ENCODE measurements at regions not wholly inside any gene's neighbourhood (a gene's known extent, or its start where the extent isn't known, plus 50 kb on each side); places are given as distances from the start of the nearest gene placed in this dataset.
"Not testable (repeated sequence)": the region's sequence is repeated elsewhere in the genome, so short reads cannot be mapped to it uniquely, and the experiment has no call there.

DNA sequence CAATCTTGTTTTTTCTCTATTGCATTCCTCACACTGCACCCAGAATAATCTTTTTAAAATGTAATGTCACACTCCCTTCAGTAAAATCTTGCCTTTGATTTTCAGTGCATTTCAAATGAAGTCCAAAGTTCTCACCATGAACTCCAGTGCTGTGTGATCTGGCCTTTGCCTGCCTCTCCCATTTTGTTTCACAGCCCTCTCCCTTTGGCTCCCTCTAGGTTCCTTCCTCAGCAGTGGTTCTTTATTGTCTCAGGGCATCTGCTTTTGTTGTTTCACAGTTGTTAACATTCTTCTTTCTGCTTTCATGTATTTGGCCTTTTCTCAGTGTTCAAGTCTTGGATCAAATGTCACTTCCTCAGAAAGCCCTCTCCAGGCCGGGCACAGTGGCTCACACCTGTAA, 84.5 kb upstream of the AMN1 start:
- H3K36me3 ChIP-seq: no peaks in the 10 kb centered on the region
- no peak for DNase-seq (ENCODE audit: low spot score)
- H3K9me3 ChIP-seq: no peaks in the 10 kb centered on the region
- WGBS: 33% methylated on average over 1 of the region's 1 CpG
- no peaks in the 10 kb centered on the region for H3K27me3 ChIP-seq (replicated peaks; ENCODE audit: insufficient read depth)
- TF ChIP-seq POLR2AphosphoS5 (IDR thresholded peaks at IDR 0.05): no peak
- no peak overlapping the region for H3K27ac ChIP-seq
- no peaks in the 10 kb centered on the region for H3K4me1 ChIP-seq (replicated peaks)
- intact Hi-C loops (cut with DNase I): no loop called here
- no peak overlapping the region for H3K4me3 ChIP-seq

DNA sequence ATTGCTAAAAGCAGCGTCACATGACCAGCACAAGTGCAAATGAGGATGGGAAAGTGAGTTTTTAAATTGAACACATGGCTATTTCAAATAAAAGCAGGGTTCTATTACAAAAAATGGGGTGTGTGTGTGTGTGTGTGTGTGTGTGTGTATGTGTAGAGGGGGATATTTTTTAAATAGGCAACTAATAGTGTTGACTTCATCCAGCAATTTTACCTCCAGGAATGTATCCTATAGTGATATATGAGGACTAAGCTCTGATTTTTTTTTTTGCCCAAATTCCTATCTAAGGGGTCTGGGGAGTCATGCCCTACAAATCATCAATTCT, 78.9 kb upstream of the AMN1 start:
- no peaks in the 10 kb centered on the region for H3K27me3 ChIP-seq (replicated peaks; ENCODE audit: insufficient read depth)
- intact Hi-C loops (cut with DNase I): no loop called here
- no peaks in the 10 kb centered on the region for H3K4me1 ChIP-seq (replicated peaks)
- WGBS: 90% methylated on average over 1 of the region's 1 CpG
- no peaks in the 10 kb centered on the region for H3K36me3 ChIP-seq
- no peaks in the 10 kb centered on the region for H3K9me3 ChIP-seq
- no peak overlapping the region for H3K27ac ChIP-seq
- H3K4me3 ChIP-seq: no peak overlapping the region
- no peak for DNase-seq (ENCODE audit: low spot score)
- TF ChIP-seq, protein P1, sequence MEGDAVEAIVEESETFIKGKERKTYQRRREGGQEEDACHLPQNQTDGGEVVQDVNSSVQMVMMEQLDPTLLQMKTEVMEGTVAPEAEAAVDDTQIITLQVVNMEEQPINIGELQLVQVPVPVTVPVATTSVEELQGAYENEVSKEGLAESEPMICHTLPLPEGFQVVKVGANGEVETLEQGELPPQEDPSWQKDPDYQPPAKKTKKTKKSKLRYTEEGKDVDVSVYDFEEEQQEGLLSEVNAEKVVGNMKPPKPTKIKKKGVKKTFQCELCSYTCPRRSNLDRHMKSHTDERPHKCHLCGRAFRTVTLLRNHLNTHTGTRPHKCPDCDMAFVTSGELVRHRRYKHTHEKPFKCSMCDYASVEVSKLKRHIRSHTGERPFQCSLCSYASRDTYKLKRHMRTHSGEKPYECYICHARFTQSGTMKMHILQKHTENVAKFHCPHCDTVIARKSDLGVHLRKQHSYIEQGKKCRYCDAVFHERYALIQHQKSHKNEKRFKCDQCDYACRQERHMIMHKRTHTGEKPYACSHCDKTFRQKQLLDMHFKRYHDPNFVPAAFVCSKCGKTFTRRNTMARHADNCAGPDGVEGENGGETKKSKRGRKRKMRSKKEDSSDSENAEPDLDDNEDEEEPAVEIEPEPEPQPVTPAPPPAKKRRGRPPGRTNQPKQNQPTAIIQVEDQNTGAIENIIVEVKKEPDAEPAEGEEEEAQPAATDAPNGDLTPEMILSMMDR (IDR thresholded peaks at IDR 0.05): no peak
- TF ChIP-seq POLR2AphosphoS5 (IDR thresholded peaks at IDR 0.05): no peak
- TF ChIP-seq POLR2A (IDR thresholded peaks at IDR 0.05): no peak

DNA sequence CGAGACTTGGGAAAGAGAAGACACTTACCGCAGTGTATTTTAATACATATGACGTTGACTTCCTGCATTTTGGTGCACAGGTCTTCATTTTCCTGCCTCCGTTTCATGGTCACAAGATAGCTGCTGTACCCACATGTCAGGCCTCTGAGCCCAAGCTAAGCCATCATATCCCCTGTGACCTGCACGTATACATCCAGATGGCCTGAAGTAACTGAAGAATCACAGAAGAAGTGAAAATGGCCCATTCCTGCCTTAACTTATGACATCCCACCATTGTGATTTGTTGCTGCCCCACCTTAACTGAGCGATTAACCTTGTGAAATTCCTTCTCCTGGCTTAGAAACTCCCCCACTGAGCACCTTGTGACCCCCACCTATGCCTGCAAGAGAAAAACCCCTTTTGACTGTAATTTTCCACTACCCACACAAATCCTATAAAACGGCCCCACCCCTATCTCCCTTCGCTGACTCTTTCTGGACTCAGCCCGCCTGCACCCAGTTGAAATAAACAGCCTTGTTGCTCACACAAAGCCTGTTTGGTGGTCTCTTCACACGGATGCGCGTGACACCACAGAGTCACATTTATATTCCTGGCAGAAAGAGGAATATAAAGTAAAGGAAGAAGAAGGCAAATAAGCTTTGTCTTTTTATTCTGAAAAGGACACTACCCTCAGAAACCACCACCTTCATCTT, 78.4 kb upstream of the AMN1 start:
- 82% methylated on average over 12 of the region's 12 CpGs for WGBS
- intact Hi-C loops (cut with DNase I); DNase-seq (ENCODE audit: low spot score); H3K27ac ChIP-seq; H3K4me3 ChIP-seq; H3K27me3 ChIP-seq (replicated peaks; ENCODE audit: insufficient read depth); H3K4me1 ChIP-seq (replicated peaks); H3K36me3 ChIP-seq; H3K9me3 ChIP-seq: not testable (repeated sequence)

DNA sequence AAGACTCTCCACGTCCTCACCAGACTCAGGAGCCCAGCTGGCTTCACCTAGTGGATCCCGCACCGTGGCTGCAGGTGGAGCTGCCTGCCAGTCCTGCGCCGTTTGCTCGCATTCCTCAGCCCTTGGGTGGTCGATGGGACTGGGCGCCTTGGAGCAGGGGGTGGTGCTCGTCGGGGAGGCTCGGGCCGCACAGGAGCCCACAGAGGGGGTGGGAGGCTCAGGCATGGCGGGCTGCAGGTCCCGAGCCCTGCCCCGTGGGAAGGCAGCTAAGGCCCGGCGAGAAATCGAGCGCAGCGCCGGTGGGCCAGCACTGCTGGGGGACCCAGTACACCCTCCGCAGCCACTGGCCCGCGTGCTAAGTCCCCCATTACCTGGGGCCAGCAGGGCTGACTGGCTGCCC, 76.9 kb upstream of the AMN1 start:
- H3K9me3 ChIP-seq; H3K27me3 ChIP-seq (replicated peaks; ENCODE audit: insufficient read depth); H3K36me3 ChIP-seq; intact Hi-C loops (cut with DNase I); H3K27ac ChIP-seq; H3K4me3 ChIP-seq; DNase-seq (ENCODE audit: low spot score); H3K4me1 ChIP-seq (replicated peaks): not testable (repeated sequence)
- 95% methylated on average over 16 of the region's 24 CpGs for WGBS

DNA sequence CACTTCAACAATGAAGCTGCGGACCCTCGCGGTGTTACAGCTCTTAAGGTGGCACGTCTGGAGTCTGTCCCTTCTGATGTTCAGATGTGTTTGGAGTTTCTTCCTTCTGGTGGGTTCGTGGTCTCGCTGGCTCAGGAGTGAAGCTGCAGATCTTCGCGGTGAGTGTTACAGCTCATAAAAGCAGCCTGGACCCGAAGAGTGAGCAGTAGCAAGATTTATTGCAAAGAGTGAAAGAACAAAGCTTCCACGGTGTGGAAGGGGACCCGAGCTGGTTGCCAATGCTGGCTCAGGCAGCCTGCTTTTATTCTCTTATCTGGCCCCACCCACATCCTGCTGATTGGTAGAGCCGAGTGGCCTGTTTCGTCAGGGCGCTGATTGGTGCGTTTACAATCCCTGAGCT, 75.9 kb upstream of the AMN1 start:
- DNase-seq (ENCODE audit: low spot score); H3K9me3 ChIP-seq; H3K27me3 ChIP-seq (replicated peaks; ENCODE audit: insufficient read depth); H3K36me3 ChIP-seq; H3K4me1 ChIP-seq (replicated peaks); intact Hi-C loops (cut with DNase I); H3K4me3 ChIP-seq; H3K27ac ChIP-seq: not testable (repeated sequence)
- 44% methylated on average over 15 of the region's 15 CpGs for WGBS

DNA sequence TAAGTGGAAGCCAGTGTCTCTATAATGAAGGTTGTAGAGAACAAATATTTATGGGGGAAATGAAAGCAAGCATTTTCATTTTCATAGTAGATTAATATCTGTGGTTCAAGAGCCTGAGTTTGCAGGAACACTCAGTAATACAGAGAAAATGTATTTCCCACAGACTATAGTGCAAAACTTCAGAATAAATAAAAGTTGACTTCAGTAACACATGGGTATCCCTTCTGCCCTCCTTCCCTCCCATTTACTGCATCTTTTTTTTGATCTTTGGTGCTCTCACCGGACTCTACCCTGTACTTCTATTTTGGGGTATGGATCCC, 75.3 kb upstream of the AMN1 start:
- H3K36me3 ChIP-seq: no peaks in the 10 kb centered on the region
- intact Hi-C loops (cut with DNase I): no loop called here
- no peak for DNase-seq (ENCODE audit: low spot score)
- TF ChIP-seq POLR2A (IDR thresholded peaks at IDR 0.05) (no peak), POLR2AphosphoS5 (IDR thresholded peaks at IDR 0.05) (no peak)
- TF ChIP-seq, protein P1 (IDR thresholded peaks at IDR 0.05): no peak
- WGBS: 32% methylated on average over 1 of the region's 1 CpG
- H3K4me3 ChIP-seq: no peak overlapping the region
- H3K27ac ChIP-seq: no peak overlapping the region
- H3K27me3 ChIP-seq (replicated peaks; ENCODE audit: insufficient read depth): no peaks in the 10 kb centered on the region
- no peaks in the 10 kb centered on the region for H3K9me3 ChIP-seq
- no peaks in the 10 kb centered on the region for H3K4me1 ChIP-seq (replicated peaks)

DNA sequence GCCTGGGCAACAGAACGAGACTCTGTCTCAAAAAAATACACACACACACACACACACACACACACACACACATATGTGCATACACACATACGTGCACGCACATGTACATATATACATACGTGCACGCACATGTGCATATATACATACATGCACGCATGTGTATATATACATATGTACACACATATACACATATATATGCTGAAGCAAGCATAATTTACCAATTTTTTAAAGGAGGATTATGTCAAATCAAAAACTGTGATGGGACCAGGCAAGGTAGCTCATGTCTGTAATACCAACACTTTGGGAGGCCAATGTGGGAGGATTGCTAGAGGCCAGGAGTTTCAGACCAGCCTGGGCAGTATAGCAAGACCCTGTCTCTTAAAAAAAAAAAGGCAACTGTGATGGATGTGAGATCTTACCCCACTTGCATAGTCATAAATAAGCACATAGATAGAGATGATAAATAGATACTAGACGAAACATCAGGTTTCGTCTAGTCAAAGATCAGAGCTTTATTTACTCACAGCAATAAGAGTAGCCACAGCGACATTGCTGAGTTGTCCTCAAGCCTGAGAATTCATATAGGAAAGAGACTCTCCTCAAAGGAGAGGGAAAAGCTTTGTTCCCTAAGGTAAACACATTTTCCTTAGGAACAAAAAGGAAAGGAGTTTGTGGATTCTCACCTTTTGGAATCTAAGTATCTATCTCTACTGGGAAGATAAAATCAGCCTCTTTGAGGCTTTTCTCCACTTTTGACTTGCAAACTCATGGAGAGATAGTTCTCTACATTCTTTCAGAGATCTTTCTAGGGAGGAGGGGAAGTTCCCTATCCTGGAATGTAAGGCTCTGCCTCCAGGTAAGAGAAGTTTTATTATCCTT, 74.7 kb upstream of the AMN1 start:
- TF ChIP-seq, protein P1 (IDR thresholded peaks at IDR 0.05): no peak
- TF ChIP-seq POLR2A (IDR thresholded peaks at IDR 0.05) (no peak), POLR2AphosphoS5 (IDR thresholded peaks at IDR 0.05) (no peak)
- no peak for DNase-seq (ENCODE audit: low spot score)
- WGBS: 88% methylated on average over 9 of the region's 9 CpGs
- no peak overlapping the region for H3K27ac ChIP-seq
- intact Hi-C loops (cut with DNase I): no loop called here
- H3K4me1 ChIP-seq (replicated peaks): no peaks in the 10 kb centered on the region
- no peaks in the 10 kb centered on the region for H3K27me3 ChIP-seq (replicated peaks; ENCODE audit: insufficient read depth)
- no peaks in the 10 kb centered on the region for H3K9me3 ChIP-seq
- no peaks in the 10 kb centered on the region for H3K36me3 ChIP-seq
- H3K4me3 ChIP-seq: no peak overlapping the region

Data from prostate gland (tissue), 2 donors.